IMR-90 (cell line): ENCODE measurements at regions not wholly inside any gene's neighbourhood (a gene's known extent, or its start where the extent isn't known, plus 50 kb on each side); places are given as distances from the start of the nearest gene placed in this dataset.
"Not testable (repeated sequence)": the region's sequence is repeated elsewhere in the genome, so short reads cannot be mapped to it uniquely, and the experiment has no call there.

ENCODE experiments used
- CEBPB ChIP-seq: IDR thresholded peaks from 2 replicates; pipeline ENCODE4 v1.6.1; 2012; ENCODE audit warnings: low read depth, low read length, improper control_type of control experiment
- CTCF ChIP-seq: conservative IDR thresholded peaks from 2 replicates; pipeline ENCODE4 v1.5.1; 2012; ENCODE audit warnings: mild to moderate bottlenecking, low read depth, low read length, improper control_type of control experiment
- POLR2A ChIP-seq: IDR thresholded peaks from 2 replicates; pipeline ENCODE4 v1.6.1; 2012; ENCODE audit warnings: mild to moderate bottlenecking, low read depth, low read length
- RAD21 ChIP-seq: IDR thresholded peaks from 2 replicates; pipeline ENCODE4 v1.6.1; 2012; ENCODE audit warnings: low read length, improper control_type of control experiment
- RCOR1 ChIP-seq: IDR thresholded peaks from 2 replicates; pipeline ENCODE4 v1.6.1; 2012; ENCODE audit warnings: mild to moderate bottlenecking, low read length, improper control_type of control experiment; ENCODE audit not compliant: insufficient replicate concordance
- RFX5 ChIP-seq: IDR thresholded peaks from 2 replicates; pipeline ENCODE4 v1.8.0; 2012; ENCODE audit warnings: low read depth, mild to moderate bottlenecking, low read length, moderate library complexity
- TF ChIP-seq, protein P1 (sequence below): fragments of 150-350 bp; IDR thresholded peaks from 2 replicates; pipeline ENCODE4 v1.6.1; 2016; ENCODE audit warnings: low read depth, mild to moderate bottlenecking, low read length, moderate library complexity, borderline replicate concordance
- TF ChIP-seq, protein P2 (sequence below): fragments of 150-350 bp; IDR thresholded peaks from 2 replicates; pipeline ENCODE4 v1.6.1; 2017; ENCODE audit warnings: mild to moderate bottlenecking, antibody characterized with exemption, low read length, low read depth

GRCh38 chr10:6830981-6831380 lies 250.9 kb upstream of the PRKCQ start:
- not testable (repeated sequence) for TF ChIP-seq CEBPB, CTCF, RFX5, RAD21, POLR2A, RCOR1
- TF ChIP-seq, protein P1, sequence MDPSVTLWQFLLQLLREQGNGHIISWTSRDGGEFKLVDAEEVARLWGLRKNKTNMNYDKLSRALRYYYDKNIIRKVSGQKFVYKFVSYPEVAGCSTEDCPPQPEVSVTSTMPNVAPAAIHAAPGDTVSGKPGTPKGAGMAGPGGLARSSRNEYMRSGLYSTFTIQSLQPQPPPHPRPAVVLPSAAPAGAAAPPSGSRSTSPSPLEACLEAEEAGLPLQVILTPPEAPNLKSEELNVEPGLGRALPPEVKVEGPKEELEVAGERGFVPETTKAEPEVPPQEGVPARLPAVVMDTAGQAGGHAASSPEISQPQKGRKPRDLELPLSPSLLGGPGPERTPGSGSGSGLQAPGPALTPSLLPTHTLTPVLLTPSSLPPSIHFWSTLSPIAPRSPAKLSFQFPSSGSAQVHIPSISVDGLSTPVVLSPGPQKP = not testable (repeated sequence)
- TF ChIP-seq, protein P2, sequence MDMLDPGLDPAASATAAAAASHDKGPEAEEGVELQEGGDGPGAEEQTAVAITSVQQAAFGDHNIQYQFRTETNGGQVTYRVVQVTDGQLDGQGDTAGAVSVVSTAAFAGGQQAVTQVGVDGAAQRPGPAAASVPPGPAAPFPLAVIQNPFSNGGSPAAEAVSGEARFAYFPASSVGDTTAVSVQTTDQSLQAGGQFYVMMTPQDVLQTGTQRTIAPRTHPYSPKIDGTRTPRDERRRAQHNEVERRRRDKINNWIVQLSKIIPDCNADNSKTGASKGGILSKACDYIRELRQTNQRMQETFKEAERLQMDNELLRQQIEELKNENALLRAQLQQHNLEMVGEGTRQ = not testable (repeated sequence)
